GM21529 (cell line): ENCODE measurements at regions not wholly inside any gene's neighbourhood (a gene's known extent, or its start where the extent isn't known, plus 50 kb on each side); places are given as distances from the start of the nearest gene placed in this dataset.
"Not testable (repeated sequence)": the region's sequence is repeated elsewhere in the genome, so short reads cannot be mapped to it uniquely, and the experiment has no call there.

ENCODE experiments used
- ATAC-seq: cut with Tn5 transposase; IDR thresholded peaks from one replicate; pipeline ENCODE4 v1.9.1; 2021; ENCODE audit not compliant: unreplicated experiment

GRCh38 chr5:18754201-18754600 is 1119.9 kb downstream of the TAF11L14 start:
- ATAC-seq, result no peak

DNA sequence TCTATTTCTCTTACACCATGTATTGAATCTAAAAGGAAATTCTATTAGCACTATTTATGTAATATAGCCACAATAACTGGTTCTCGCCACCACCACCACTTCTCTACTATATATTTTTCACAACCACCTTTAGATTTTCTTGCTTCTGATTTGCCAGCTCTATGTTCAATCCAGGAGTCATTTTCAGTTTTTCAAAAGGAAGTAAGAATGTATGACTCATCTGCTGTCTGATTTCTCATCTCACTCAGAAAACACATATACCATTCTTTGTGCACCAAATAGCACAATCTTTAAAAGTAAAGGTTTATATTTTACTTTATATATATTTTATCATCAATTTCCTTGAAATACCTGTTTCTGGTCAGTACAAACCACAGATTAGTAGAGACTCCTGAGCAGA is 1127.5 kb downstream of the TAF11L14 start:
- ATAC-seq, result peak; percentile 76

DNA sequence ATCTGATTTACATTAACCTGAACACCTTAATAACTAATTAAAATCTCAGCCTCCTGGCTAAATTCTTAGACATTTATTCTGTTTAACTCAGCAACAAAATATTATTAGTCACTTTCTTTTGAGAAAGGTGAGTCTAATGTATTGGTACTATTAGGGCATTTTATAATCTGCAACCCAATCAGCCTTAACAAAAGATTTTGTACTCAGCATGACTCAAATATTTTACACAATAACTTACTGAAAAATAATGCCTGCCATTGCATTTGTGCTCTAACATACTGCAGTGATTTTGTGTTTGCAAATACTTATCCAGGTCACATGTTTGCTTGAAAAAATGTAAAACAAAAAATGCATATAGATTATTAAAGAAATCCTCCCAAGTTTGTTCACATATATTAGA is 1129.9 kb downstream of the TAF11L14 start:
- no peak for ATAC-seq

GRCh38 chr5:18765304-18765703 is 1131.0 kb downstream of the TAF11L14 start:
- no peak for ATAC-seq

- no peak for ATAC-seq
Measured at GRCh38 chr5:18771097-18771610, 1136.9 kb downstream of the TAF11L14 start.

DNA sequence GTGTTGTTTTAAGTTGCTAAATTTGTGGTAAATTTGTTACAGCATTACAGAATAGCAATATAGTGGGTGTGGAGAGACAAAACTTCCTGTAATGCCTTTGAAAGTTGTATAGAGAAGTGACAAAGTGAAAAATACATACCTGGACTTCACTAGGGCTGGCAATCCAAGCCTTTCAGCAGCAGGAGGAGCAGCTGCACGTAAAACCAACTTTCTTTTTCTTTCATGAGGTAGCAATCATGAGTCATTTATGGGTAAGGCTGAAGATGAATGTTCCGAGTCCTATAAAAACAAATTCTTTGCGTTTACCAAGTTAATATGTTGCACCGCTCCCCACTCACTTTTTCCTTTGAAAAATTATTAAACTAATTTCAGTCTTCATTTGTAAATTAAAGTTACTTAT is 1138.2 kb downstream of the TAF11L14 start:
- no peak for ATAC-seq

GRCh38 chr5:18778225-18778624 is 1144.0 kb downstream of the TAF11L14 start:
- ATAC-seq, result no peak

DNA sequence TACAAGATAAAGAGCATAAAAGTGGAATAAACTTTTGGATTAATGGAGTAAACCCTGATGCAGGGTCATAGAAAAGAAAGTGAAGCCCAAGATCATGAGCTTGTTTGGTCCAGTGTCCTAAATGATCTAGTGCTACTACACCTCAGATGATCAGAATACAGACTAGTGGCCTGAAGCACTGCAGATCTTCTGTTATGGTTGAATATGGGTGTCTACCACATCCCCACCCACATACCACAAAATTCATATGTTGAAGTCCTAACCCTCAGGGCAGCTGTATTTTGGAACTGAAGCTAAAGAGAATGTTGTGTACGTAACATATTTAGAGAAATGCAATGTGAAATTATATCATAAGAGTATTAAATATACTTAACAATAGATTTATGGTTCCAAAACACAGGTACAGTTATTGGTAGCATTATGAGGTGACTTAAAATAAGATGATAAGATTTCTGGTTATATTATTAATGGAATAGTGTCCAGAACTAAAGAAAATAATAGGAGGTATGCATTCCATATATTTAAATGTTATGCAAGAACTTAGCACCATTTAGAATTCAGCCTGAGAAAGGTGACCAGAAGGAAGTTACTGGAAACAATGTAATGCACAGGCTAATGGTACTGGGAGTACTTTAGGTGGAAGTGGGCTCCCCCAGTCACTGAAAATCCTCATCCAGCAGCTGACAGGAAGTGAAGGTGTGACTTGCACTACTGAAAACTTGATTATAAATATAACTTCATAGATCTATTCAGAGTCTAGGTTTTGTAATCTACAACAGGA is 1155.1 kb downstream of the TAF11L14 start:
- ATAC-seq, result no peak

GRCh38 chr5:18792145-18792544 is 1157.9 kb downstream of the TAF11L14 start:
- no peak for ATAC-seq

- no peak for ATAC-seq
Measured at GRCh38 chr5:18797222-18797621, 1163.0 kb downstream of the TAF11L14 start.

GRCh38 chr5:18798058-18798457 is 1163.8 kb downstream of the TAF11L14 start:
- no peak for ATAC-seq

DNA sequence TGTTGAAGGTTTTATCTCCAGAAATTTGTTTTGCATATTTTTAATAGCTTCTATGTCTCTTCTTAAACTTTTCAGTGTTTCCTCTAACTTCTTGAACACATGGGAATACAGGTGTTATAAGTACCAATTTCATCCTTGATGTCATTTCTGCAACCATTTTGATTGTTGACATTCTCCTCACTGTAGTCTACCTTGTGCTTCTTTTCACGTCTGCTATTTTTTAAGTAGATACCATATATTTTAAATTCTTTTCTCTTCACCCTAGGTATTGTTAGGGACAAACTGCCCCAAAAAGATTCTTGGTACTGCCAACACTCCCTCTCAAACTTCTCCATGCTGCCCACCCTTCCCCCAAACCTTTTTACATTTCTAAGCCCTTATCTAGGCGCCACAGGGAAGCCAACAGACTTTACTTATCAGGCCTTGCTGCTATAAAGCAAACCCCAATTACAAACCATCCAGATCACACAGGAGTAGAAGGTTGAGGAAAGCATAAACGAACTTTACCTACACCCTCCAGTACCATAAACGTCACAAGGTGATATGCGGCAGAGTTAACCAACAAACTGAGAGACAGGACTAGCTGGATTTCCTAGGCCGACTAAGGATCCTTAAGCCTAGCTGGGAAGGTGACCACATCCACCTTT is 1165.3 kb downstream of the TAF11L14 start:
- ATAC-seq, result no peak

DNA sequence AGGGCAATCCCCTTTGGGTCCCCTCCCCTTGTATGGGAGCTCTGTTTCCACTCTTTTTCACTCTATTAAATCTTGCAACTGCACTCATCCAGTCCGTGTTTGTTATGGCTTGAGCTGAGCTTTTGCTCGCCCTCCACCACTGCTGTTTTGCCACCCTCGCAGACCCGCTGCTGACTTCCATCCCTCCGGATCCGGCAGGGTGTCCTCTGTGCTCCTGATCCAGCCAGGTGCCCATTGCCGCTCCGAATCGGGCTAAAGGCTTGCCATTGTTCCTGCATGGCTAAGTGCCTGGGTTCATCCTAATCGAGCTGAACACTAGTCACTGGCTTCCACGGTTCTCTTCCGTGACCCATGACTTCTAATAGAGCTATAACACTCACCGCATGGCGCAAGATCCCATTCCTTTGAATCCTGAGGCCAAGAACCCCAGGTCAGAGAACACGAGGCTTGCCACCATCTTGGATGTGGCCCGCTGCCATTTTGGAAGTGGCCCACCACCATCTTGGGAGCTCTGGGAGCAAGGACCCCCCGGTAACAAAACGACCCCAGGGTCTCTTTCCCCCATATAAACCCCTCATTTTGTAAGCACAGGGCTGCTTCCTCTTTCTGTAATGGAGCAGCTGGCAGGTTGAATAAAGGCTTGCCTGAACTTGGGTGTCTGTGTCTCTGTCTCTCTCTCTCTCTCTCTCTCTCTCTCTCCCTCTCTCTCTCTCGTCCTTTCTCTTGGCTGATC is 1166.2 kb downstream of the TAF11L14 start:
- no peak for ATAC-seq

GRCh38 chr5:18801413-18801812 is 1167.2 kb downstream of the TAF11L14 start:
- not testable (repeated sequence) for ATAC-seq

- no peak for ATAC-seq
Measured at GRCh38 chr5:18802336-18802735, 1168.1 kb downstream of the TAF11L14 start.

DNA sequence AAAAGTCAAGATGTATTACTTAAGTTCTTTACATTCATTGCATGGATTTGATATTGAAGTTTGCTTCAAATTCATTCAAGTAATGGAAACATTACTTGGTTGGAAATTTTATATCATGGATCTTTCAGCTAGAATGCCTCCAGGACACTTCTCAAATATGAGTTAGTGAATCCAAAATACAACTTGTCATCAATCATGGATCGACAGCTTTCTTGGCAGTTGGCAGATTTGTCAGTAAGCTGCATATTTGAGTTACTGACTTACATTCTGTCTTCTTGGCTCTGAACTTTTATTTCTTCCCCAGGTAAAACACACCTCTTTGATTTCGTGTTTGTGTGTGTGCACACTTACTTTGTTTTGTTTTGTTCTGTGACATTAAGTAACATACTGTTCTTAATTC is 1171.1 kb downstream of the TAF11L14 start:
- ATAC-seq, result no peak

- peak; percentile 55 for ATAC-seq
Measured at GRCh38 chr5:18807256-18808149, 1173.2 kb downstream of the TAF11L14 start.

DNA sequence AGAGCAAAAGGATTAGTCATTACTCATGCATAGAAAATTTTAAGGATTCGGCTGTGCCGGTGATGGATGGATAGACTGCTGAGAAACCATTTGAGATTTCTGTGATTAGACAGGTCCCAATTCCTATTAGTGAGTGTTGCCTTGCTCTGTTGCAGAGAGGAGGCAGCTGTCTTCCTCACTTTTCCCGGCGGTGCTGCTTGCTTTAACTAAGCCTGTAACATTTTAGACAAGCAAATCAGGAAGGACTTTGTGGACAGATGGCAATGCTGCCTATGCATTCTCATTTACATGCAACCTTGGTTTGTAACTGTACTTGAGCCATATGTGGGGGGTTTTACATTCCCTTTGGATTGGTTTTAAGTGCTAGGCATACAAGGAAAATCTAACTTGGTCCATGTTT is 1176.3 kb downstream of the CDH18 start:
- no peak for ATAC-seq

- ATAC-seq, result no peak
Measured at GRCh38 chr5:18828351-18828750, 1159.6 kb downstream of the CDH18 start.

- ATAC-seq, result no peak
Measured at GRCh38 chr5:18829539-18829938, 1158.5 kb downstream of the CDH18 start.

DNA sequence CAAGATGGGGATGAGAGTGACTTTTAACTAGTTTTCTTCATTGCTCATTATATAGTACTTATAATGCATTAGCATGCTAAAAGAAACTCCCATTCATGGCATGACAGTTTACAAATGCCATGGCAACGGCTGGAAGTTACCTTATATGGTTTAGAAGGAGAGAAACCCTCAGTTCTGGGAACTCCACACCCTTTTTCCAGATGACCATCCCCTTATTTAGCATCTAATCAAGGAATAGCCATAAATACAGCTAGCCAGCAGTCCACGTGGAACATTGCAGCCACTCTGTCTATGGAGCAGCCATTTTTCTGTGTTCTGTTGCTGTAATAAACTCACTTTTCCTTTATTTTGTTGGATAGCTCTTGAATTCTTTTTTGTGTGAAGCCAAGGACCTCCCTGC is 1137.8 kb downstream of the CDH18 start:
- no peak for ATAC-seq
